ENCODE measurements at regions not wholly inside any gene's neighbourhood (a gene's known extent, or its start where the extent isn't known, plus 50 kb on each side); places are given as distances from the start of the nearest gene placed in this dataset.
"Not testable (repeated sequence)": the region's sequence is repeated elsewhere in the genome, so short reads cannot be mapped to it uniquely, and the experiment has no call there.

DNA sequence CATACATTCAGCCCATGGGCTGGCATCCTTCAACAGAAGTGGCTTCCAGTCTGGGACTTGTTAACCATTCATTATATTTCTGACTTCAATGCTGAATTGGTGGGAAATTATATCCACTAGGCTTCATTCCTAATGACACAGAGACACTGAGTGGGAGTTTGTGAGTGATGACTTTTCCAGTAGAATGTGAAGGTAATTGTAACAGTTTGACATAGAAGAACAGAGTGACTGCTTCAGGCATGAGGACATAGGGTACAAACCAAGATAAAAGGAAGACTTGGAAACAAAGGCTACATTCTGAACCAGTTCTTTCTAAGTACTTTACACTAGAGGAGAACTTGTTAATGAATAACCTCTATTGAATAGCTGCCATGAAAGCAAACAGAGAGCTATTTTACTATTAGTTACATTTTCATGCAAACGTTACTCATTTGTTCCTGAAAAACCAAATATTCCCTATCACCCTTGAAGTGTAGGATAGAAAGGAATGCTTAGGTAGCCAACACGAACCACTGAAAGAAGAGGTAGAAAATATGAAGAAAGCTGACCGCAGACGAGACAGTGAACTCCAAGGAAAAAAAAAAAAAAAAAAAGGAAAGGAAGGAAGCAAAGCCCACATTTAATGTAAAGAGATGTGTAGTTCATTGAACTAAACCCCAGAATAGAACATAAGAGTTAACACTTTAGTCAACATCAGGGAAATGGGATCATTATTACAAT, 237.0 kb upstream of the SEMA3C start:
- DNase-seq, result no peak
- H3K9me3 ChIP-seq, result no peaks in the 10 kb centered on the region
- H3K4me3 ChIP-seq (ENCODE audit: low read depth, low read length), result no peak overlapping the region
- H3K4me1 ChIP-seq, result peaks cover 29% of the 10 kb centered on the region
- no peaks in the 10 kb centered on the region for H3K36me3 ChIP-seq
- TF ChIP-seq, protein P1, sequence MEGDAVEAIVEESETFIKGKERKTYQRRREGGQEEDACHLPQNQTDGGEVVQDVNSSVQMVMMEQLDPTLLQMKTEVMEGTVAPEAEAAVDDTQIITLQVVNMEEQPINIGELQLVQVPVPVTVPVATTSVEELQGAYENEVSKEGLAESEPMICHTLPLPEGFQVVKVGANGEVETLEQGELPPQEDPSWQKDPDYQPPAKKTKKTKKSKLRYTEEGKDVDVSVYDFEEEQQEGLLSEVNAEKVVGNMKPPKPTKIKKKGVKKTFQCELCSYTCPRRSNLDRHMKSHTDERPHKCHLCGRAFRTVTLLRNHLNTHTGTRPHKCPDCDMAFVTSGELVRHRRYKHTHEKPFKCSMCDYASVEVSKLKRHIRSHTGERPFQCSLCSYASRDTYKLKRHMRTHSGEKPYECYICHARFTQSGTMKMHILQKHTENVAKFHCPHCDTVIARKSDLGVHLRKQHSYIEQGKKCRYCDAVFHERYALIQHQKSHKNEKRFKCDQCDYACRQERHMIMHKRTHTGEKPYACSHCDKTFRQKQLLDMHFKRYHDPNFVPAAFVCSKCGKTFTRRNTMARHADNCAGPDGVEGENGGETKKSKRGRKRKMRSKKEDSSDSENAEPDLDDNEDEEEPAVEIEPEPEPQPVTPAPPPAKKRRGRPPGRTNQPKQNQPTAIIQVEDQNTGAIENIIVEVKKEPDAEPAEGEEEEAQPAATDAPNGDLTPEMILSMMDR (IDR thresholded peaks at IDR 0.05; ENCODE audit: low read depth, low read length), result no peak
- no peaks in the 10 kb centered on the region for H3K27me3 ChIP-seq

DNA sequence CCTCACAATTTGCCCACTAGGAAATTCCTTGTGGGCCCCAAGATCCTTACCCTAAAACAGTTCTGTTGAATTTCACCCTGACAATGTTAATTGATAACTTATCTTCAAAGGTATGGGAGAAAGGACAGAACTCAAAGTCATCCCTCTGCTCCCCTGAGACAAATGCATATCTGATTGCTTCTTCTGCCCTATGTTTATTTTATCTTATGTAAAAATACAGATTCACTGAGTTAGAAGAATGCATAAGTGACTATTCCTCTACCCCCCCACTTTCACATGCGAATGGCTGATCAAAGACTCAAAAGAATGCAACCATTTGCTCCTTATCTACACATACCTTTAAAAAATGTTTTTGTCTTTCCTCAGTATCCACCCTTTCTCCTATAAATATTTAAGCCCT, 235.7 kb upstream of the SEMA3C start:
- Histone ChIP-seq H3K4me3 (ENCODE audit: low read depth, low read length) (no peak overlapping the region), H3K9me3 (no peaks in the 10 kb centered on the region), H3K4me1 (peaks cover 29% of the 10 kb centered on the region), H3K36me3 (no peaks in the 10 kb centered on the region), H3K27me3 (no peaks in the 10 kb centered on the region)
- no peak for DNase-seq
- TF ChIP-seq, protein P1 (IDR thresholded peaks at IDR 0.05; ENCODE audit: low read depth, low read length), result no peak

DNA sequence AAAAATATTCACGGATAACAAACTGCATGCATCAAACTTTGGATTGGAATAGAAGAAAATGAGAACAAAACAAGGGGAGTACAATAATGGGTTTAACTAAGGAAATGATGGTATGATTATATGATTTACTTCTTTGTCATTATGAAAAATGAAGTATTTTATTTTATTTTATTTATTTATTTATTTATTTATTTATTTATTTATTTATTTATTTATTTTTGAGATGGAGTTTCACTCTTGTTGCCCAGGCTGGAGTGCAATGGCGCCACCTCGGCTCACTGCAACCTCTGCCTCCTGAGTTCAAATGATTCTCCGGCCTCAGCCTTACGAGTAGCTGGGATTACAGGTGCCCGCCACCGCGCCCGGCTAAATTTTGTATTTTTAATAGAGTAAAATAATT, 234.1 kb upstream of the SEMA3C start:
- not testable (repeated sequence) for H3K9me3 ChIP-seq; DNase-seq; H3K4me3 ChIP-seq (ENCODE audit: low read depth, low read length); H3K36me3 ChIP-seq; H3K27me3 ChIP-seq
- H3K4me1 ChIP-seq, result peaks cover 16% of the 10 kb centered on the region

GRCh38 chr7:81150951-81151361, 232.1 kb upstream of the SEMA3C start:
- TF ChIP-seq, protein P1 (IDR thresholded peaks at IDR 0.05; ENCODE audit: low read depth, low read length), result no peak
- no peaks in the 10 kb centered on the region for H3K9me3 ChIP-seq
- peaks cover 13% of the 10 kb centered on the region for H3K4me1 ChIP-seq
- H3K27me3 ChIP-seq, result no peaks in the 10 kb centered on the region
- H3K4me3 ChIP-seq (ENCODE audit: low read depth, low read length), result no peak overlapping the region
- no peaks in the 10 kb centered on the region for H3K36me3 ChIP-seq
- no peak for DNase-seq

GRCh38 chr7:81143856-81144255, 225.0 kb upstream of the SEMA3C start:
- DNase-seq, result no peak
- TF ChIP-seq, protein P1 (IDR thresholded peaks at IDR 0.05; ENCODE audit: low read depth, low read length), result no peak
- Histone ChIP-seq H3K36me3 (no peaks in the 10 kb centered on the region), H3K27me3 (no peaks in the 10 kb centered on the region), H3K4me1 (no peaks in the 10 kb centered on the region), H3K4me3 (ENCODE audit: low read depth, low read length) (no peak overlapping the region), H3K9me3 (no peaks in the 10 kb centered on the region)

DNA sequence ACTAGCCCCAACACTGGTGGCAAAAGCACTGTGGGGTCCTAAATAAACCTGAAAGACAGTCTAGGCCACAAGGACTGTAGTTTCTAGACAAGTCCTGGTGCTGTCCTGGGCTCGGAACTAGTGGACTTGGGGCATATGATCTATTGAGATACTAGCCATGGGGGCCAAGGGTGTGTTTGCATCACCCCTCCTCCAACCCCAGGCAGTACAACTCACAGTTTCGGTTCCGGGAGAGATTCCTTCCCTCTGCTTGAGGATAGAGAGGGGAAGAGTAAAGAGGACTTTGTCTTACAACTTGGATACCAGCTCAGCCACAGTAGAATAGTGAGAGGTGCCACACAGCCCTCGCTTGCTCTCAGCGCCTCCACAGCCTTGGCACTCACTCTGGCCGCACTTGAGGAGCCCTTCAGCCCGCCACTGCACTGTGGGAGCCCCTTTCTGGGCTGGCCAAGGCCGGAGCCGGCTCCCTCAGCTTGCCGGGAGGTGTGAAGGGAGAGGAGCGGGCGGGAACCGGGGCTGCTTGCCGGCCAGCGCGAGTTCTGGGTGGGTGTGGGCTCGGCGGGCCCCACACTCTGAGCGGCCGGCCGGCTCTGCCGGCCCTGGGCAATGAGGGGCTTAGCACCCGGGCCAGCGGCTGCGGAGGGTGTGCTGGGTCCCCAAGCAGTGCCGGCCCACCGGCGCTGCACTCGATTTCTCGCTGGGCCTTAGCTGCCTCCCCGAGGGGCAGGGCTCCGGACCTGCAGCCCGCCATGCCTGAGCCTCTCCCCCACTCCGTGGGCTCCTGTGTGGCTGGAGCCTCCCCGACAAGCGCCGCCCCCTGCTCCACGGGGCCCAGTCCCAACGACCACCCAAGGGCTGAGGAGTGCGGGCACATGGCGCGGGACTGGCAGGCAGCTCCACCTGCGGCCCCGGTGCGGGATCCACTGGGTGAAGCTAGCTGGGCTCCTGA, 222.7 kb upstream of the SEMA3C start:
- not testable (repeated sequence) for H3K4me1 ChIP-seq; H3K4me3 ChIP-seq (ENCODE audit: low read depth, low read length); DNase-seq; H3K9me3 ChIP-seq; H3K36me3 ChIP-seq; H3K27me3 ChIP-seq

DNA sequence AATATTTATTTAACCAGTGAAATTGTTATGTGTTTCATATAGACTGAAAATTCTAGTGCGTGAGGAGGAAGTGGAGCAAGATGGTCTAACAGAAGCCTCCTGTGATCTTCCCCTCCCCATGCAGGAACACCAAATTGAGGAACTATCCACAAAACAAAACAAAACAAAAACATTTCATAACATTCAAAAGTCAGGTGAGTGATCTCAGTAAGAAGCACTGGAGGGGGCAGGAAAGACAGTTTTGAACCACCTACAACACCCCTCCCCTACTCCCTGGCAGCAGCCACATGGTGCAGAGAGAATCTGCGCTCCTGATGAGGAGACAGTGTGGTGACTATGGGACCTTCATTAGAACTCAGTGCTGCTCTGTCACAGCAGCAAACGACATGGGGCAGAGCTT, 221.9 kb upstream of the SEMA3C start:
- TF ChIP-seq, protein P1 (IDR thresholded peaks at IDR 0.05; ENCODE audit: low read depth, low read length), result no peak
- H3K9me3 ChIP-seq, result no peaks in the 10 kb centered on the region
- no peak overlapping the region for H3K4me3 ChIP-seq (ENCODE audit: low read depth, low read length)
- no peaks in the 10 kb centered on the region for H3K36me3 ChIP-seq
- no peak for DNase-seq
- no peaks in the 10 kb centered on the region for H3K27me3 ChIP-seq
- H3K4me1 ChIP-seq, result no peaks in the 10 kb centered on the region

Measured in BE2C (cell line).